ENCODE measurements at regions not wholly inside any gene's neighbourhood (a gene's known extent, or its start where the extent isn't known, plus 50 kb on each side); places are given as distances from the start of the nearest gene placed in this dataset.

- peaks cover 7% of the 10 kb centered on the region for H3K27me3 Mint-ChIP-seq (ENCODE audit: low read depth)
- no peak overlapping the region for H3K27ac Mint-ChIP-seq (ENCODE audit: unreplicated experiment)
- DNase-seq (ENCODE audit: low spot score) = no peak
Observed at GRCh38 chr2:5897249-5897648, 205.1 kb downstream of the SOX11 start.

GRCh38 chr2:5898667-5899066 is 206.5 kb downstream of the SOX11 start:
- Mint-ChIP-seq H3K4me1 (ENCODE audit: low read depth) (no peaks in the 10 kb centered on the region), H3K36me3 (ENCODE audit: low read depth) (no peaks in the 10 kb centered on the region), H3K4me3 (ENCODE audit: unreplicated experiment) (no peak overlapping the region), H3K27me3 (ENCODE audit: low read depth) (no peaks in the 10 kb centered on the region), H3K9me3 (ENCODE audit: low read depth) (no peaks in the 10 kb centered on the region), H3K27ac (ENCODE audit: unreplicated experiment) (no peak overlapping the region)
- no peak for TF ChIP-seq CTCF (IDR thresholded peaks at IDR 0.05)
- DNase-seq (ENCODE audit: low spot score) = no peak

More at GRCh38 chr2:5897249-5897648, 205.1 kb downstream of the SOX11 start:
- no peaks in the 10 kb centered on the region for H3K9me3 Mint-ChIP-seq (ENCODE audit: low read depth)
- H3K4me3 Mint-ChIP-seq (ENCODE audit: unreplicated experiment) = no peak overlapping the region
- H3K36me3 Mint-ChIP-seq (ENCODE audit: low read depth) = no peaks in the 10 kb centered on the region
- no peaks in the 10 kb centered on the region for H3K4me1 Mint-ChIP-seq (ENCODE audit: low read depth)
- TF ChIP-seq CTCF (IDR thresholded peaks at IDR 0.05) = no peak

- no peaks in the 10 kb centered on the region for H3K9me3 Mint-ChIP-seq (ENCODE audit: low read depth)
- H3K36me3 Mint-ChIP-seq (ENCODE audit: low read depth) = no peaks in the 10 kb centered on the region
- H3K4me1 Mint-ChIP-seq (ENCODE audit: low read depth) = no peaks in the 10 kb centered on the region
- H3K27me3 Mint-ChIP-seq (ENCODE audit: low read depth) = no peaks in the 10 kb centered on the region
- no peak overlapping the region for H3K27ac Mint-ChIP-seq (ENCODE audit: unreplicated experiment)
- H3K4me3 Mint-ChIP-seq (ENCODE audit: unreplicated experiment) = no peak overlapping the region
- no peak for DNase-seq (ENCODE audit: low spot score)
- no peak for TF ChIP-seq CTCF (IDR thresholded peaks at IDR 0.05)
Observed at GRCh38 chr2:5905661-5906060, 213.5 kb downstream of the SOX11 start.

GRCh38 chr2:5908071-5908470 is 215.9 kb downstream of the SOX11 start:
- no peak for DNase-seq (ENCODE audit: low spot score)
- TF ChIP-seq CTCF (IDR thresholded peaks at IDR 0.05) = no peak
- H3K27ac Mint-ChIP-seq (ENCODE audit: unreplicated experiment) = no peak overlapping the region
- no peak overlapping the region for H3K4me3 Mint-ChIP-seq (ENCODE audit: unreplicated experiment)
- H3K36me3 Mint-ChIP-seq (ENCODE audit: low read depth) = no peaks in the 10 kb centered on the region
- H3K4me1 Mint-ChIP-seq (ENCODE audit: low read depth) = no peaks in the 10 kb centered on the region
- H3K27me3 Mint-ChIP-seq (ENCODE audit: low read depth) = no peaks in the 10 kb centered on the region
- no peaks in the 10 kb centered on the region for H3K9me3 Mint-ChIP-seq (ENCODE audit: low read depth)

- Mint-ChIP-seq H3K27ac (ENCODE audit: unreplicated experiment) (no peak overlapping the region), H3K4me3 (ENCODE audit: unreplicated experiment) (no peak overlapping the region), H3K36me3 (ENCODE audit: low read depth) (no peaks in the 10 kb centered on the region), H3K9me3 (ENCODE audit: low read depth) (no peaks in the 10 kb centered on the region), H3K27me3 (ENCODE audit: low read depth) (no peaks in the 10 kb centered on the region), H3K4me1 (ENCODE audit: low read depth) (peaks cover 21% of the 10 kb centered on the region)
- no peak for TF ChIP-seq CTCF (IDR thresholded peaks at IDR 0.05)
- DNase-seq (ENCODE audit: low spot score) = no peak
Observed at GRCh38 chr2:5911718-5912117, 219.5 kb downstream of the SOX11 start.

All from chondrocyte (in vitro differentiated cells).